ENCODE measurements at regions not wholly inside any gene's neighbourhood (a gene's known extent, or its start where the extent isn't known, plus 50 kb on each side); places are given as distances from the start of the nearest gene placed in this dataset.

- no peak for TF ChIP-seq ZNF764 (CRISPR knock-in tag; IDR thresholded peaks at IDR 0.05; ENCODE audit: low read depth)
- TF ChIP-seq ZNF197 (CRISPR knock-in tag; IDR thresholded peaks at IDR 0.05; ENCODE audit: low read depth) = no peak
- TF ChIP-seq ZNF124 (CRISPR knock-in tag; IDR thresholded peaks at IDR 0.05) = no peak
- no peak for TF ChIP-seq NRF1 (conservative IDR thresholded peaks at IDR 0.05 in 1 of 2, IDR thresholded peaks at IDR 0.05 in 1 of 2)
- TF ChIP-seq CREB5 (CRISPR knock-in tag; IDR thresholded peaks at IDR 0.05) = no peak
- TF ChIP-seq UBTF (IDR thresholded peaks at IDR 0.05; ENCODE audit: borderline replicate concordance in 1 of 2, low read depth in 2 of 2, low read length in 2 of 2) = no peak
- TF ChIP-seq NUFIP1 (IDR thresholded peaks at IDR 0.05; ENCODE audit: partially characterized antibody) = no peak
- no peak for DNase-seq (ENCODE audit: extremely low read depth in 1 of 4, low spot score in 3 of 4)
- no peak for FAIRE-seq
- Histone ChIP-seq H3K4me3 (no peak overlapping the region), H3K36me3 (ENCODE audit: control insufficient read depth, insufficient read depth, low read length) (no peaks in the 10 kb centered on the region), H3K4me2 (ENCODE audit: insufficient read depth, low read length) (no peak overlapping the region), H3K9me3 (replicated peaks; ENCODE audit: control insufficient read depth, insufficient read depth, low read depth, low read length) (no peaks in the 10 kb centered on the region), H2AFZ (ENCODE audit: low read depth, low read length) (no peak overlapping the region), H3K27me3 (ENCODE audit: control insufficient read depth in 2 of 2, insufficient read depth in 2 of 2, low read length in 2 of 2) (peaks cover 2 to 6% of the 10 kb centered on the region in 2 experiments; a peak in 3 of 5 replicates), H3K9ac (ENCODE audit: insufficient read depth in 1 of 2, low read depth in 2 of 2, low read length in 2 of 2) (no peak overlapping the region), H4K20me1 (replicated peaks; ENCODE audit: control insufficient read depth, insufficient read depth, low read length) (no peaks in the 10 kb centered on the region), H3K4me1 (replicated peaks in 1 of 2; ENCODE audit: control insufficient read depth in 2 of 2, insufficient read depth in 2 of 2, low read length in 2 of 2) (no peaks in the 10 kb centered on the region), H3K9me1 (ENCODE audit: control insufficient read depth, insufficient read depth, low read length) (no peaks in the 10 kb centered on the region), H3K79me2 (ENCODE audit: control insufficient read depth, insufficient read depth, low read length) (no peaks in the 10 kb centered on the region), H3K27ac (ENCODE audit: extremely low read depth, low read depth, low read length) (no peak overlapping the region)
- intact Hi-C loops (cut with micrococcal nuclease) = no loop called here
- ATAC-seq = no peak
- ChIA-PET CTCF (ENCODE audit: low intra/inter-chr PET ratio) (no interaction called here), POLR2A (interaction anchor here (0.6 to 0.8 kb wide), 3 partner anchors 32 to 516 kb away, joined by 3 to 5 read pairs (median 3); no protein-coding TSS in a partner anchor)
- no TSS peak for BruUV-seq (replicated peaks)
- WGBS (ENCODE audit: insufficient coverage, low coverage, missing lambda C conversion rate) = 0% methylated on average over 2 of the region's 2 CpGs
- in situ Hi-C loops (cut with MboI) = no loop called here
Measured at GRCh38 chr21:32144851-32145250, 134.0 kb downstream of the MIS18A start.
